ENCODE measurements at regions not wholly inside any gene's neighbourhood (a gene's known extent, or its start where the extent isn't known, plus 50 kb on each side); places are given as distances from the start of the nearest gene placed in this dataset.

GRCh38 chr6:167446971-167447370, 122.1 kb downstream of the TTLL2 start:
- intact Hi-C loops (cut with micrococcal nuclease; ENCODE audit: unreplicated experiment) = no loop called here
- H3K27me3 ChIP-seq (ENCODE audit: insufficient read depth, low read depth) = peaks cover 80% of the 10 kb centered on the region
- no peak for TF ChIP-seq EZH2 (IDR thresholded peaks at IDR 0.05; ENCODE audit: low read depth)
- TF ChIP-seq CTCF (conservative IDR thresholded peaks at IDR 0.05) = no peak
- ChIA-PET CTCF (no interaction called here), POLR2A (ENCODE audit: unreplicated experiment) (no interaction called here)
- no peak overlapping the region for H2AFZ ChIP-seq
- no peaks in the 10 kb centered on the region for H3K4me1 ChIP-seq (replicated peaks; ENCODE audit: insufficient read depth)
- no peak overlapping the region for H3K4me3 ChIP-seq
- H3K9me2 ChIP-seq (ENCODE audit: insufficient read depth) = no peaks in the 10 kb centered on the region
- no peaks in the 10 kb centered on the region for H3K9me3 ChIP-seq (ENCODE audit: insufficient read depth, low read depth)
- no peak overlapping the region for H3K27ac ChIP-seq
- DNase-seq = no peak
- no TSS peak for BruUV-seq (replicated peaks)
- no peaks in the 10 kb centered on the region for H3K36me3 ChIP-seq (ENCODE audit: low read depth)
- no peaks in the 10 kb centered on the region for H3K79me2 ChIP-seq (ENCODE audit: low read depth)
- H3F3A ChIP-seq (ENCODE audit: insufficient read depth, low read depth) = no peaks in the 10 kb centered on the region
- H3K4me2 ChIP-seq = no peak overlapping the region
- H4K20me1 ChIP-seq (ENCODE audit: insufficient read depth) = no peaks in the 10 kb centered on the region

- CTCF ChIA-PET = no interaction called here
- Histone ChIP-seq H3F3A (ENCODE audit: insufficient read depth, low read depth) (no peaks in the 10 kb centered on the region), H3K4me3 (no peak overlapping the region), H2AFZ (no peak overlapping the region), H3K9me2 (ENCODE audit: insufficient read depth) (no peaks in the 10 kb centered on the region), H3K79me2 (ENCODE audit: low read depth) (no peaks in the 10 kb centered on the region), H3K9me3 (ENCODE audit: insufficient read depth, low read depth) (no peaks in the 10 kb centered on the region), H3K27ac (no peak overlapping the region), H3K4me1 (replicated peaks; ENCODE audit: insufficient read depth) (no peaks in the 10 kb centered on the region), H4K20me1 (ENCODE audit: insufficient read depth) (no peaks in the 10 kb centered on the region), H3K36me3 (ENCODE audit: low read depth) (no peaks in the 10 kb centered on the region), H3K4me2 (no peak overlapping the region), H3K27me3 (ENCODE audit: insufficient read depth, low read depth) (peaks cover 67% of the 10 kb centered on the region)
- intact Hi-C loops (cut with micrococcal nuclease; ENCODE audit: unreplicated experiment) = no loop called here
- no peak for TF ChIP-seq EZH2 (IDR thresholded peaks at IDR 0.05; ENCODE audit: low read depth)
- no peak for TF ChIP-seq CTCF (conservative IDR thresholded peaks at IDR 0.05)
- BruUV-seq (replicated peaks) = no TSS peak
- no peak for DNase-seq
- POLR2A ChIA-PET (ENCODE audit: unreplicated experiment) = no interaction called here
These were observed 123.5 kb downstream of the TTLL2 start for GRCh38 chr6:167448378-167448777.

GRCh38 chr6:167449094-167449861, 124.4 kb downstream of the TTLL2 start:
- TF ChIP-seq EZH2 (IDR thresholded peaks at IDR 0.05; ENCODE audit: low read depth) = no peak
- no peak for TF ChIP-seq CTCF (conservative IDR thresholded peaks at IDR 0.05)
- Histone ChIP-seq H3K79me2 (ENCODE audit: low read depth) (no peaks in the 10 kb centered on the region), H3K4me3 (no peak overlapping the region), H3K4me1 (replicated peaks; ENCODE audit: insufficient read depth) (no peaks in the 10 kb centered on the region), H2AFZ (no peak overlapping the region), H3K9me3 (ENCODE audit: insufficient read depth, low read depth) (no peaks in the 10 kb centered on the region), H3K4me2 (no peak overlapping the region), H3K27ac (no peak overlapping the region), H4K20me1 (ENCODE audit: insufficient read depth) (no peaks in the 10 kb centered on the region), H3F3A (ENCODE audit: insufficient read depth, low read depth) (no peaks in the 10 kb centered on the region), H3K27me3 (ENCODE audit: insufficient read depth, low read depth) (peaks cover 58% of the 10 kb centered on the region), H3K9me2 (ENCODE audit: insufficient read depth) (no peaks in the 10 kb centered on the region), H3K36me3 (ENCODE audit: low read depth) (no peaks in the 10 kb centered on the region)
- CTCF ChIA-PET = no interaction called here
- intact Hi-C loops (cut with micrococcal nuclease; ENCODE audit: unreplicated experiment) = no loop called here
- POLR2A ChIA-PET (ENCODE audit: unreplicated experiment) = no interaction called here
- no TSS peak for BruUV-seq (replicated peaks)
- no peak for DNase-seq

All from PC-9 (cell line).